Lung (tissue), 11 donors: ENCODE measurements at regions not wholly inside any gene's neighbourhood (a gene's known extent, or its start where the extent isn't known, plus 50 kb on each side); places are given as distances from the start of the nearest gene placed in this dataset.

ENCODE experiments used
- ATAC-seq: fragments of 200-7000 bp; cut with Tn5 transposase; one replicate; pipeline ENCODE4 v1.9.1; 2020; ENCODE audit warnings: moderate number of reproducible peaks; ENCODE audit not compliant: insufficient read depth, low FRiP score
- DNase-seq, 3 donors: peaks; one replicate each; pipeline ENCODE4 v3.0.0-alpha.2; 2013 to 2017
- H3K27ac ChIP-seq, 2 donors: one replicate each; pipeline ENCODE4 v1.5.1; 2013; ENCODE audit warnings: mild to moderate bottlenecking in 2 of 2, moderate library complexity in 2 of 2, control low read depth in 1 of 2, inconsistent platforms in 1 of 2, low read depth in 1 of 2, low read length in 1 of 2
- H3K27me3 ChIP-seq, 3 donors: one replicate each; pipeline ENCODE4 v1.5.1; 2013; ENCODE audit warnings: low read length in 2 of 3; ENCODE audit not compliant: control insufficient read depth in 3 of 3, insufficient read depth in 3 of 3
- H3K36me3 ChIP-seq, 4 donors: one replicate each; pipeline ENCODE4 v1.5.1; 2013; ENCODE audit warnings: low read length in 4 of 4, mild to moderate bottlenecking in 1 of 4, moderate library complexity in 1 of 4; ENCODE audit not compliant: control insufficient read depth in 4 of 4, insufficient read depth in 4 of 4
- H3K4me1 ChIP-seq, 5 donors: one replicate each; pipeline ENCODE4 v1.5.1; 2013; ENCODE audit warnings: low read length in 5 of 5, mild to moderate bottlenecking in 2 of 5, moderate library complexity in 1 of 5; ENCODE audit not compliant: control insufficient read depth in 5 of 5, insufficient read depth in 5 of 5
- H3K4me3 ChIP-seq: one replicate; pipeline ENCODE4 v1.5.1; 2013; ENCODE audit warnings: mild to moderate bottlenecking, control low read depth, moderate library complexity
- H3K9ac ChIP-seq, 2 donors: one replicate each; pipeline ENCODE4 v1.5.1; 2013; ENCODE audit warnings: low read length in 2 of 2, control low read depth in 1 of 2; ENCODE audit not compliant: insufficient read depth in 1 of 2
- H3K9me3 ChIP-seq, 4 donors: one replicate each; pipeline ENCODE4 v1.5.1; 2013; ENCODE audit warnings: low read length in 3 of 4, mild to moderate bottlenecking in 1 of 4, moderate library complexity in 1 of 4; ENCODE audit not compliant: control insufficient read depth in 4 of 4, insufficient read depth in 3 of 4
- CTCF ChIP-seq: IDR thresholded peaks from 2 replicates; pipeline ENCODE4 v1.5.1; 2012; ENCODE audit warnings: mild to moderate bottlenecking; ENCODE audit errors: control extremely low read depth, extremely low read depth
- WGBS, 2 donors: extraction: QIAGEN DNeasy Blood & Tissue Kit; methylation state at CpG; one replicate each; pipeline ENCODE4 v1.1.7; 2013; 5-methylcytosine and 5-hydroxymethylcytosine counted together
- donor health status: control.
- donor health status: control.
- donor health status: Bipolar disorder and iron deficiency.
- donor health status: healthy.
- donor health status: DM: yes; HTN: yes; CAD: no.

GRCh38 chr18:72412927-72413326 is 131.2 kb downstream of the CBLN2 start:
- no peaks in the 10 kb centered on the region for H3K4me1 ChIP-seq
- WGBS, 2 donors, result 39 to 44% methylated on average over 5 of the region's 5 CpGs

GRCh38 chr18:72411261-72411660 is 132.9 kb downstream of the CBLN2 start:
- whole genome bisulfite sequencing, 2 donors, result 66 to 82% methylated on average over 5 of the region's 5 CpGs
- peaks cover 0 to 4% (median 2%) of the 10 kb centered on the region in 4 donors for H3K9me3 ChIP-seq
- DNase-seq (no peak), ATAC-seq (no peak)
- no peak overlapping the region for H3K9ac ChIP-seq
- no peak for TF ChIP-seq CTCF
- H3K36me3 ChIP-seq, result no peaks in the 10 kb centered on the region
- no peaks in the 10 kb centered on the region for H3K27me3 ChIP-seq
- no peak overlapping the region for H3K4me3 ChIP-seq
- H3K27ac ChIP-seq, result no peak overlapping the region
- H3K4me1 ChIP-seq, result no peaks in the 10 kb centered on the region

More at GRCh38 chr18:72412927-72413326, 131.2 kb downstream of the CBLN2 start:
- ATAC-seq (no peak), DNase-seq (peak in 2 of 3 donors; percentile 2 to 20)
- Histone ChIP-seq H3K9me3 (peaks cover 0 to 3% (median 0%) of the 10 kb centered on the region in 4 donors), H3K4me3 (no peak overlapping the region), H3K27ac (no peak overlapping the region), H3K27me3 (no peaks in the 10 kb centered on the region), H3K36me3 (no peaks in the 10 kb centered on the region), H3K9ac (no peak overlapping the region)
- TF ChIP-seq CTCF, result no peak

GRCh38 chr18:72410399-72410798 is 133.7 kb downstream of the CBLN2 start:
- 71 to 75% methylated on average over 1 of the region's 1 CpG for WGBS, 2 donors
- Histone ChIP-seq H3K4me3 (no peak overlapping the region), H3K9me3 (peaks cover 0 to 4% (median 2%) of the 10 kb centered on the region in 4 donors), H3K27me3 (no peaks in the 10 kb centered on the region), H3K36me3 (no peaks in the 10 kb centered on the region), H3K4me1 (no peaks in the 10 kb centered on the region), H3K27ac (no peak overlapping the region), H3K9ac (no peak overlapping the region)
- no peak for TF ChIP-seq CTCF
- ATAC-seq (no peak), DNase-seq (no peak)

- H3K4me3 ChIP-seq, result no peak overlapping the region
- peaks cover 0 to 4% (median 2%) of the 10 kb centered on the region in 4 donors for H3K9me3 ChIP-seq
- no peaks in the 10 kb centered on the region for H3K27me3 ChIP-seq
- H3K4me1 ChIP-seq, result no peaks in the 10 kb centered on the region
- ATAC-seq, result no peak
- H3K9ac ChIP-seq, result no peak overlapping the region
- peak in 1 of 3 donors; percentile 2 for DNase-seq
- H3K36me3 ChIP-seq, result no peaks in the 10 kb centered on the region
- 19 to 50% methylated on average over 1 of the region's 1 CpG for WGBS, 2 donors
- no peak overlapping the region for H3K27ac ChIP-seq
- TF ChIP-seq CTCF, result no peak
Observed at GRCh38 chr18:72409903-72410302, 134.2 kb downstream of the CBLN2 start.
